ENCODE measurements at regions not wholly inside any gene's neighbourhood (a gene's known extent, or its start where the extent isn't known, plus 50 kb on each side); places are given as distances from the start of the nearest gene placed in this dataset.

GRCh38 chr21:43273016-43273707 is 104.4 kb downstream of the CRYAA start:
- TF ChIP-seq NFE2L2 (conservative IDR thresholded peaks at IDR 0.05; ENCODE audit: low read length) (no peak), POLR2A (IDR thresholded peaks at IDR 0.05; ENCODE audit: low read length) (no peak), CTCF (IDR thresholded peaks at IDR 0.05) (no peak), JUN (IDR thresholded peaks at IDR 0.05) (no peak), MAX (IDR thresholded peaks at IDR 0.05) (no peak), MYC (IDR thresholded peaks at IDR 0.05; ENCODE audit: borderline replicate concordance, low read length) (no peak), ELK1 (IDR thresholded peaks at IDR 0.05; ENCODE audit: low read depth, low read length) (no peak), ZNF302 (CRISPR knock-in tag; IDR thresholded peaks at IDR 0.05) (no peak), CHD2 (IDR thresholded peaks at IDR 0.05; ENCODE audit: low read length, partially characterized antibody) (no peak), HOXA7 (CRISPR knock-in tag; IDR thresholded peaks at IDR 0.05) (no peak), RARB (CRISPR knock-in tag; IDR thresholded peaks at IDR 0.05) (no peak), REST (IDR thresholded peaks at IDR 0.05) (no peak)
